H9 (cell line): ENCODE measurements at regions not wholly inside any gene's neighbourhood (a gene's known extent, or its start where the extent isn't known, plus 50 kb on each side); places are given as distances from the start of the nearest gene placed in this dataset.

Source experiments
- DNase-seq: peaks from one replicate; pipeline ENCODE4 v3.0.0-alpha.2; 2017
- H2AFZ ChIP-seq: one replicate; pipeline ENCODE4 v1.6.1; 2013; ENCODE audit warnings: mild to moderate bottlenecking, low read length, control low read depth, moderate library complexity
- H2AK5ac ChIP-seq: 2 replicates; pipeline ENCODE4 v1.6.1; 2013; ENCODE audit warnings: low read length, control low read depth, mixed read lengths; ENCODE audit not compliant: insufficient read length
- H2BK120ac ChIP-seq: one replicate; pipeline ENCODE4 v1.6.1; 2013; ENCODE audit warnings: low read depth, mild to moderate bottlenecking, low read length, control low read depth, inconsistent platforms; ENCODE audit not compliant: poor library complexity, severe bottlenecking
- H2BK12ac ChIP-seq: 2 replicates; pipeline ENCODE4 v1.6.1; 2013; ENCODE audit warnings: low read length, control low read depth, mixed read lengths, low read depth; ENCODE audit not compliant: insufficient read length
- H2BK15ac ChIP-seq: 2 replicates; pipeline ENCODE4 v1.6.1; 2013; ENCODE audit warnings: low read depth, low read length, control low read depth
- H2BK20ac ChIP-seq: one replicate; pipeline ENCODE4 v1.6.1; 2013; ENCODE audit warnings: low read depth, mild to moderate bottlenecking, low read length, control low read depth, inconsistent platforms; ENCODE audit not compliant: poor library complexity, severe bottlenecking
- H2BK5ac ChIP-seq: 2 replicates; pipeline ENCODE4 v1.6.1; 2013; ENCODE audit warnings: low read length, control low read depth, mixed read lengths; ENCODE audit not compliant: insufficient read length
- H3K14ac ChIP-seq: 2 replicates; pipeline ENCODE4 v1.6.1; 2013; ENCODE audit warnings: low read length, control low read depth; ENCODE audit not compliant: insufficient read depth
- H3K18ac ChIP-seq: 2 replicates; pipeline ENCODE4 v1.6.1; 2013; ENCODE audit warnings: low read depth, mild to moderate bottlenecking, mixed read lengths, low read length, control low read depth; ENCODE audit not compliant: insufficient read length
- H3K23ac ChIP-seq: 2 replicates; pipeline ENCODE4 v1.6.1; 2013; ENCODE audit warnings: low read length, control low read depth, mixed read lengths, low read depth; ENCODE audit not compliant: insufficient read length
- H3K23me2 ChIP-seq: 2 replicates; pipeline ENCODE4 v1.6.1; 2013; ENCODE audit warnings: low read depth, mild to moderate bottlenecking, mixed read lengths, low read length, control low read depth; ENCODE audit not compliant: insufficient read length, poor library complexity, severe bottlenecking
- H3K27ac ChIP-seq: 2 replicates; pipeline ENCODE4 v1.5.1; 2013; ENCODE audit warnings: low read length, control low read depth, mixed read lengths, low read depth; ENCODE audit not compliant: insufficient read length
- H3K27me3 ChIP-seq: 2 replicates; pipeline ENCODE4 v1.6.1; 2013; ENCODE audit warnings: low read length, control low read depth, inconsistent platforms; ENCODE audit not compliant: insufficient read depth
- H3K4ac ChIP-seq: 2 replicates; pipeline ENCODE4 v1.6.1; 2013; ENCODE audit warnings: low read depth, mild to moderate bottlenecking, control low read depth, inconsistent platforms, low read length, moderate library complexity
- H3K4me1 ChIP-seq: 2 replicates; pipeline ENCODE4 v1.6.1; 2013; ENCODE audit warnings: low read length, control low read depth, inconsistent platforms; ENCODE audit not compliant: insufficient read depth
- H3K4me2 ChIP-seq: 2 replicates; pipeline ENCODE4 v1.6.1; 2013; ENCODE audit warnings: low read length, control low read depth, mixed read lengths; ENCODE audit not compliant: insufficient read length, insufficient read depth
- H3K56ac ChIP-seq: 2 replicates; pipeline ENCODE4 v1.6.1; 2013; ENCODE audit warnings: low read depth, mild to moderate bottlenecking, mixed read lengths, low read length, control low read depth; ENCODE audit not compliant: insufficient read length
- H3K79me1 ChIP-seq: 2 replicates; pipeline ENCODE4 v1.6.1; 2013; ENCODE audit warnings: low read depth, mild to moderate bottlenecking, moderate library complexity, low read length, control low read depth, inconsistent platforms; ENCODE audit not compliant: insufficient read depth, poor library complexity, severe bottlenecking
- H3K79me2 ChIP-seq: 2 replicates; pipeline ENCODE4 v1.6.1; 2013; ENCODE audit warnings: low read length, control low read depth, inconsistent platforms; ENCODE audit not compliant: insufficient read depth
- H3K9ac ChIP-seq: 2 replicates; pipeline ENCODE4 v1.6.1; 2013; ENCODE audit warnings: low read length, control low read depth, mixed read lengths; ENCODE audit not compliant: insufficient read length; ENCODE audit errors: extremely low read depth
- H3K9me3 ChIP-seq: one replicate; pipeline ENCODE4 v1.6.1; 2013; ENCODE audit warnings: low read depth, low read length, inconsistent platforms; ENCODE audit not compliant: control insufficient read depth
- H3T11ph ChIP-seq: one replicate; pipeline ENCODE4 v1.6.1; 2013; ENCODE audit warnings: mild to moderate bottlenecking, low read length, control low read depth, inconsistent platforms
- H4K20me1 ChIP-seq: one replicate; pipeline ENCODE4 v1.6.1; 2013; ENCODE audit not compliant: control insufficient read depth, insufficient read length, insufficient read depth
- H4K5ac ChIP-seq: 2 replicates; pipeline ENCODE4 v1.6.1; 2013; ENCODE audit warnings: low read depth, mild to moderate bottlenecking, mixed read lengths, low read length, control low read depth; ENCODE audit not compliant: insufficient read length
- H4K8ac ChIP-seq: replicated peaks from 2 replicates; pipeline ENCODE4 v1.6.1; 2013; ENCODE audit warnings: low read length, control low read depth, mixed read lengths, low read depth; ENCODE audit not compliant: insufficient read length
- H4K91ac ChIP-seq: 2 replicates; pipeline ENCODE4 v1.6.1; 2013; ENCODE audit warnings: low read depth, mild to moderate bottlenecking, moderate library complexity, mixed read lengths, low read length, control low read depth; ENCODE audit not compliant: insufficient read length
- H3K27ac Mint-ChIP-seq, 3 experiments: 2 replicates in 2 of 3; 3 replicates in 1 of 3; pipeline ENCODE4 v1.8.0; 2020 to 2021; ENCODE audit warnings: mixed read lengths in 3 of 3, mild to moderate bottlenecking in 1 of 3, moderate library complexity in 1 of 3
- H3K27me3 Mint-ChIP-seq: 2 replicates; pipeline ENCODE4 v1.8.0; 2021; ENCODE audit warnings: low read depth, mild to moderate bottlenecking, moderate library complexity, mixed read lengths
- H3K36me3 Mint-ChIP-seq, 3 experiments: 2 replicates in 2 of 3; 3 replicates in 1 of 3; pipeline ENCODE4 v1.8.0; 2020 to 2021; ENCODE audit warnings: low read depth in 3 of 3, mixed read lengths in 3 of 3; ENCODE audit not compliant: insufficient read depth in 1 of 3
- H3K4me1 Mint-ChIP-seq, 2 experiments: 2 replicates each; pipeline ENCODE4 v1.8.0; 2020; ENCODE audit warnings: mixed read lengths in 2 of 2
- H3K4me3 Mint-ChIP-seq, 2 experiments: 2 replicates in 1 of 2; 3 replicates in 1 of 2; pipeline ENCODE4 v1.8.0; 2020 to 2021; ENCODE audit warnings: mild to moderate bottlenecking in 2 of 2, mixed read lengths in 2 of 2, moderate library complexity in 1 of 2
- H3K9me3 Mint-ChIP-seq, 2 experiments: 2 replicates in 1 of 2; 3 replicates in 1 of 2; pipeline ENCODE4 v1.8.0; 2020; ENCODE audit warnings: mild to moderate bottlenecking in 2 of 2, mixed read lengths in 2 of 2, moderate library complexity in 1 of 2
- CTCF ChIP-seq: fragments of 200-600 bp; sonication (generic); conservative IDR thresholded peaks from 3 replicates; pipeline ENCODE4 v1.8.0; 2021; ENCODE audit warnings: antibody characterized with exemption, mild to moderate bottlenecking
- WGBS: extraction: QIAGEN DNeasy Blood & Tissue Kit; methylation state at CpG from one replicate; pipeline ENCODE4 v1.1.7; 2013; ENCODE audit warnings: missing lambda C conversion rate, low lambda C conversion rate, mixed read lengths; ENCODE audit not compliant: insufficient read length; ENCODE audit errors: extremely low coverage; 5-methylcytosine and 5-hydroxymethylcytosine counted together

GRCh38 chr7:91681718-91682117, 198.8 kb downstream of the MTERF1 start:
- Histone ChIP-seq H4K8ac (no peak overlapping the region), H2BK120ac (no peak overlapping the region), H2BK20ac (no peak overlapping the region), H2AK5ac (no peak overlapping the region), H3K18ac (no peak overlapping the region), H3K9me3 (peaks cover 10% of the 10 kb centered on the region), H3K79me2 (no peaks in the 10 kb centered on the region; the same call in 1 of the 2 replicates), H4K91ac (no peak overlapping the region), H3K4ac (no peak overlapping the region), H3T11ph (no peak overlapping the region), H3K14ac (no peak overlapping the region), H3K27me3 (no peaks in the 10 kb centered on the region), H4K5ac (no peak overlapping the region), H3K23me2 (no peaks in the 10 kb centered on the region), H2AFZ (no peak overlapping the region), H3K56ac (no peak overlapping the region), H3K27ac (no peak overlapping the region), H2BK12ac (no peak overlapping the region), H2BK5ac (no peak overlapping the region), H3K79me1 (no peaks in the 10 kb centered on the region), H3K9ac (no peak overlapping the region), H3K4me2 (no peak overlapping the region), H3K23ac (no peak overlapping the region), H2BK15ac (no peak overlapping the region), H3K4me1 (no peaks in the 10 kb centered on the region), H4K20me1 (no peaks in the 10 kb centered on the region)
- Mint-ChIP-seq H3K9me3 (peaks cover 27 to 30% of the 10 kb centered on the region in 2 experiments), H3K27me3 (no peaks in the 10 kb centered on the region; the same call in 1 of the 2 replicates), H3K27ac (no peak overlapping the region), H3K4me1 (no peaks in the 10 kb centered on the region), H3K36me3 (peaks cover 9 to 18% (median 11%) of the 10 kb centered on the region in 3 experiments), H3K4me3 (no peak overlapping the region)
- no CpG with 5 or more reads among the region's 3 CpGs for WGBS
- no peak for DNase-seq
- TF ChIP-seq CTCF = no peak
